Pulmonary artery endothelial cell (primary cell): ENCODE measurements at regions not wholly inside any gene's neighbourhood (a gene's known extent, or its start where the extent isn't known, plus 50 kb on each side); places are given as distances from the start of the nearest gene placed in this dataset.
"Not testable (repeated sequence)": the region's sequence is repeated elsewhere in the genome, so short reads cannot be mapped to it uniquely, and the experiment has no call there.

Source experiments
- DNase-seq: peaks from one replicate; pipeline ENCODE4 v3.0.0-alpha.2; 2011; ENCODE audit warnings: low read depth, low spot score

GRCh38 chr14:86824167-86824566, 1168.8 kb downstream of the GALC start:
- no peak for DNase-seq

- no peak for DNase-seq
Measured at GRCh38 chr14:86823581-86823980, 1169.4 kb downstream of the GALC start.

- DNase-seq: no peak
Measured at GRCh38 chr14:86815341-86815740, 1177.6 kb downstream of the GALC start.

GRCh38 chr14:86802726-86803125, 1190.3 kb downstream of the GALC start:
- no peak for DNase-seq

- DNase-seq: no peak
Measured at GRCh38 chr14:86799244-86799647, 1193.7 kb downstream of the GALC start.

- DNase-seq: no peak
Measured at GRCh38 chr14:86798330-86798729, 1194.7 kb downstream of the GALC start.

- DNase-seq: no peak
Measured at GRCh38 chr14:86797075-86797351, 1196.0 kb downstream of the GALC start.

GRCh38 chr14:86796221-86797074, 1196.5 kb downstream of the GALC start:
- DNase-seq: no peak

- no peak for DNase-seq
Measured at GRCh38 chr14:86794689-86795088, 1198.3 kb downstream of the GALC start.

GRCh38 chr14:86790408-86791364, 1202.3 kb downstream of the GALC start:
- no peak for DNase-seq

GRCh38 chr14:86788224-86788623, 1204.8 kb downstream of the GALC start:
- no peak for DNase-seq

- DNase-seq: no peak
Measured at GRCh38 chr14:86787717-86788116, 1205.3 kb downstream of the GALC start.

- no peak for DNase-seq
Measured at GRCh38 chr14:86782092-86782580, 1210.8 kb downstream of the GALC start.

- no peak for DNase-seq
Measured at GRCh38 chr14:86780876-86781510, 1212.0 kb downstream of the GALC start.

- DNase-seq: no peak
Measured at GRCh38 chr14:86780461-86780860, 1212.5 kb downstream of the GALC start.

- DNase-seq: no peak
Measured at GRCh38 chr14:86779416-86779815, 1213.6 kb downstream of the GALC start.

GRCh38 chr14:86777963-86778602, 1214.9 kb downstream of the GALC start:
- no peak for DNase-seq

- DNase-seq: not testable (repeated sequence)
Measured at GRCh38 chr14:86775896-86776295, 1217.1 kb downstream of the GALC start.

GRCh38 chr14:86774916-86775315, 1218.1 kb downstream of the GALC start:
- DNase-seq: no peak

GRCh38 chr14:86772075-86772474, 1220.9 kb downstream of the GALC start:
- DNase-seq: no peak

- DNase-seq: no peak
Measured at GRCh38 chr14:86770186-86770585, 1222.8 kb downstream of the GALC start.
